GM18498 (cell line): ENCODE measurements at regions not wholly inside any gene's neighbourhood (a gene's known extent, or its start where the extent isn't known, plus 50 kb on each side); places are given as distances from the start of the nearest gene placed in this dataset.

Source experiments
- ATAC-seq: cut with Tn5 transposase; IDR thresholded peaks from one replicate; pipeline ENCODE4 v1.9.1; 2021; ENCODE audit warnings: mild to moderate bottlenecking, moderate library complexity; ENCODE audit not compliant: unreplicated experiment

DNA sequence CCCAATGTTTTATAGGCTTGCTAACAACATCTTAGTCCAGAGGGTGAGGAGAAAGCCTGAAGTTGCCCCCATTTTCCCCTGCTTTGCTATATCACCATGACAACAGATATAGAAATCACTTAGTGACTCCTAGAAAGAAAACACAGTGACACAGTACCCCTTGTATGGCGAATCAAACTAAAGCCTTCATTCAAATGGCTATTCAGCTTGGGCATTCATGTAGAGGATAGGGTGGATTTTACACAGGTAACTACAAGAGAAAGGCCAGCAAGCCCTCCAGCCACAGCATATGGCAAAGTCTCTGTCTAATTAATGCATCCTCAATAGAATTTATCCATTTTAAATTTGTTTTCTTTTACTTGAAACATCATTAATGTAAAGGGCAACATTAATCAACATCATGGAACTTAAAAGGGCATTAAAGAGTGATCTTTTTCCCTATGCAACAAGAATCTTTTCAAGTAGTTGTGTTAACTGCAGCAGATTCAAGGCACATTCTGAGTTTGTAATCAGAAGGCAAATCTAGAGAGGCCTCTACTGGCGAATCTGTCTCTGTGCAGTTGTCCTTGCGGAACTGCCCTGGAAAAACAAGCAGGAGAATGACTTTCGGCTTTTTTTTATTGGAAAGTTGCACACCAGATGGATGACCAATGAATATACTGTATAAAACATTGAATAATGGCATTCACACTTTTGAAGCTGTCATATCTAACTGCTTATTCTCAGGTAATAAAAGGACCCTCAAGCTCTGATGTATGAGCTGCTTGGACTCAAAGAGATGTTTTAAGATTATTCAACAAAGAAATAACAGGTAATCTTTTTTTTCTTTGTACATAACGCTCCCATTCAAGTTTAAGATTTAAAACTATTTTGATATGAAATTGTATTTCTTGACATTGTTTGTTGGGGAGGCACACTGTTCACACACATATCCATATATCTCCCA lies 621.7 kb upstream of the AGTR1 start:
- no peak for ATAC-seq

DNA sequence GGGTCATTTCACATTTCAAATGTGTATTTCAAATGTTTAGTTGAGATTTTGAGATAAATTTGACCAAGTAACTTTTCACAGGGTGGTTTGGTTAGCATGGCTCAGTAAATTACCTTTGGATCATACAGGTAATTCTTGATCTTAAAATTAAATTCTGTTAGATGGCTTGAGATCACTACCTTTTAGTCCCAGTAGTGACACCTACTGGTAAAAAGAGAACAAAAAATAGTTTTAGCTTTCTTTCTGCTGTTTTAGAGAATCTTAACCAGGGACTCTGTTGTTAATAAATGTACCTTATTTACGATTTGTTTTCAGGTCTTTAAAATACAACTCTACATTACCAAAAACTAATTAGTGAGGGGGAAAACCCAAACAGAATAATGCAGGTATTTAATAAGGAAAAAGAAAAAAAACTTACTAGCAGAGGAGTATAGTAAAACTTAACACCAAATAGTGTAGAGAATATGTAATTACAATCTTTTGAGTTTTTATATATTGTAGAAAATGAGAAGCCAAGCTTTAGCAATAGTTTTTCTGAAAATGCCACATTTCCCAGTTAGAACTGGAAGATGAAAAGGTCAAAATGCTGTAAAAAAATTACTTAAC lies 620.3 kb upstream of the AGTR1 start:
- no peak for ATAC-seq

DNA sequence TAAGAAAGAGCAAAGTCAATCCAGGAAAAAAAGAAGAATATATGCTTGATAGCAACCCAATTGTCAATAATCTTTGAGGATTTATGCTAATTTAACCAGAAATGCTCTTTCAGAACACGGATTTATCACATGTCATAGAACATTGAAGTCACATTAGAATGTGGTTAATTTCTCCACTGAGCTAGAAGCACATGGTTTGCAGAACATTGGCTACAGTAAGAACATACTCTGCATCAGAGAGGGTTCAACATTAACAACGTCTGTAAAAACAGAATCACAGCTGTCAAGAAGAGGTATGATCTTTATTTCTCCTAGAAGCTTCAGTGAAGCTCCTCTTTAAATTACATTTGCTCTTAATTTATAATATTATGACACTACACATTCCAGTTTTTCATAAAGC lies 619.7 kb upstream of the AGTR1 start:
- ATAC-seq: no peak

DNA sequence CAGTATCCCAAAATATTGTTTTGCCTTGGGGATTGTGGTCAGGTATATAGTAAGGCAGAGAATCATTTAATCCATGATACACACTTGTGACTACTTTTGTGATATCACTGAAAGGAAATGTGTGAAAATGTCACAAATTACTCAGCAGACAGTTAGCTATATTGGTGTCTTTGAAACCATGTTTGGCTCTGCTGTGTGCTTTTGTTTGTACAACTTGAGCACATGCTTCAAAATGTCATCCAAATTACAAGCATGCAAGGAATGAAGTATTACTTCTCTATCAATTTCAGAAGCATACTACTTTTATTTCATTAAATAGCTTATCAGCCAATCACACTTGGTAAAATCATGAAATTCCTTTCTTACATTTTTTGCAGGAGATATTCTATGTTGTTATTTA lies 619.0 kb upstream of the AGTR1 start:
- no peak for ATAC-seq

- ATAC-seq: no peak
Measured at GRCh38 chr3:148079370-148079769, 618.3 kb upstream of the AGTR1 start.

- ATAC-seq: no peak
Measured at GRCh38 chr3:148081926-148082325, 615.8 kb upstream of the AGTR1 start.

DNA sequence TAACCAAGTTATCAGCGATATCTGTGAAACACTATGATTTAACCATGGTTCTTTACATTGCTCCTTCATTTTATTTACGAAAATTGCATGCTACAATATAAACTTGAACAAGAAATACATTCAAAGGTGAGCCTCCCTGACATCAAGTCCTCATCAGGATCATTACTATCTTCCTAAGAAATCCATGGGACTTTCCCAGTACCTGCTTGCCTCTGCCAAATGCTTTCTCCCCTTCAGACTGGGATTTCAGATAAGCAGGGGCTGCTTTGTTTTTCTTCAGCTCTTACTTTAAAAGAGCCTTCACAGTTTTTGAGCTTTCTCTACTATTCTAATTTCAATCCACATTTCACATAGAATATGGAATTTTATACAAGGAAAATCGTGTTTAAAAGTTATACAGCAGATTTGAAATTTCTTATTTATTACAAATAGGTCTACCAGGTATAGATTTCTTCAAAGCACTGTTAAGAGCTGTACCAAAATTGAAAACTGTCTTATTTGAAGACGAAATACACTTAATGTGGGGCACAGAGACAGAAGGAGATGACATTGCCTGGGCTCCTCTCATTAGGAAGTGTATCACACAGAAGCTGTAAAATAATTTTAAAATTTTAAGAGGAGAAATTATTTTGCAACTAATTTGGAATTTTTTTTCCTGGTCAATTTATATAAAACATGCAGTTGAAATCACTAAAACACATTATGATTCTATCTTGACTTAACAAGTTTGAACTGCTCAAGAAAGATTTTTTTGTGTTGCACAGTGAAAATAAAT lies 615.0 kb upstream of the AGTR1 start:
- ATAC-seq: no peak

GRCh38 chr3:148083526-148084182 lies 614.0 kb upstream of the AGTR1 start:
- ATAC-seq: no peak

- ATAC-seq: peak; percentile 94
Measured at GRCh38 chr3:148084931-148085330, 612.8 kb upstream of the AGTR1 start.

- no peak for ATAC-seq
Measured at GRCh38 chr3:148087601-148088371, 609.9 kb upstream of the AGTR1 start.

- no peak for ATAC-seq
Measured at GRCh38 chr3:148089171-148089570, 608.5 kb upstream of the AGTR1 start.

- no peak for ATAC-seq
Measured at GRCh38 chr3:148090156-148090555, 607.5 kb upstream of the AGTR1 start.

DNA sequence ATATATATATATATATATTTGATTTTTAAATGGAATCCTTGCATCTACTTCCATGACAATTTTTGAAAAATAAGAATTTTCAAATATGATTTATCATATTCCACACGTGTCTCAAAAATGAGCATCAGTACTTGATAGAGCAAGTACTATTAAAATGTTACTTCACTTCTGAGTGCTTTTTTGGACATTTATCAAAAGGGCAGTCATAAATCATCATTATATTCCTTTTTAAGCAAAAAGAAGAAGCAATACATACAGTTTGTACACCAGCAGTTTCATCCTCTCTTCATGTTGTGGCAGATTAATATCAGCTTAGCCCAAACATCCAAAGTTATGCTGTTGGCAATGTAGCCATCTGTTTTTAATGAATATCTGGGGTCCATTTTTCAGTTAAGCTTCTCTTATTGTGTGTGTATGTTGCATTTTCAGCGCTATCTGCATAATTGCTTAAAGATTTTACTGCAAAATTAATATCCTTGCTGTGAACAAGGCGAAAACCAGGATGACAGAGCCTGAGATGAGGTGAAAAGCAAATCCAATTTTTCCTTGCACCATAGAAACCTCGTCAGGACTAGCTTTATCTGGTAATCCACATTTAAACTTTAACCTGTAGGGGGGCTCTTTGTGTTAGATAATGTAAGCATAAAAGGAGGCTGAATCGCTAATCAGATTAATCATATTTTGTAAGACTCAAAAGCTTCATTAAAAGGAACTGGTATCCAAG lies 604.9 kb upstream of the AGTR1 start:
- no peak for ATAC-seq

DNA sequence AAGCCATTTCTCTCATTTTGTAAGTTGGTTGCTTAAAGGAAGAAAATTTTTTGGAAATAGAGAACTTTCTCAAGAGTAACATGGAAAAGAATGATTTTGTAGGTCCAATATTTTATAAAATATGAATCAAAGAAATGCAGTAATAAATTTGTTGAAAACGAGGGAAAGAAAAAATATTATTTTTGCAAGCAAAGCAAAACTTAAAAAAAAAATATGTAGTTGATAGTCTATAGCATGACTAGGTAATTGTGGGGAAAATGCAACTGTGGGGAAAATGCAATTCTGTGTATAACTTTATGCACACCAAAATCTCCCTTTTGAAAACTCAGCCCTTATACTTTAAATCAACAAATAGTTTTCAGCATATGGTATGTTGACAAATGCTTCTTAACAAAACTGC lies 604.0 kb upstream of the AGTR1 start:
- ATAC-seq: no peak

GRCh38 chr3:148095962-148096361 lies 601.7 kb upstream of the AGTR1 start:
- no peak for ATAC-seq

DNA sequence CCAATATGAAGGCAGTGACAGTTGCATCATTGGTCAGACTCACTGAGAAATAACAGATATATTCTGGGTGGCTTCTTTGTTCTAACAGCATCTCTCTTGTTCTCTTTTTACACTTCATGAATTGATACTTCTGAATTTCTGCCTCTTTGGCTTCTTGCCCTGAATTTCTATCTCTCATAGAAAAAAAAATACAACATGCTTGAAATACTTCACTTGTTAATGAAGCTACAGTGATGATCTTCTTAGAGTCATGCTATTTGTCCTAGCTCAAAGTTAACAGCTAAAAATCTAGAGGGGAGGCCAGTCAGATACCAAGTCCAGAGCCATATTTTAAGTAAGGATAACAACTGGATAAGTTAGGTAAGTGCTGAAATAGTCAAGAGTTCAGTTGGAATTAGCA lies 597.2 kb upstream of the AGTR1 start:
- ATAC-seq: no peak

- ATAC-seq: no peak
Measured at GRCh38 chr3:148101061-148101460, 596.6 kb upstream of the AGTR1 start.

DNA sequence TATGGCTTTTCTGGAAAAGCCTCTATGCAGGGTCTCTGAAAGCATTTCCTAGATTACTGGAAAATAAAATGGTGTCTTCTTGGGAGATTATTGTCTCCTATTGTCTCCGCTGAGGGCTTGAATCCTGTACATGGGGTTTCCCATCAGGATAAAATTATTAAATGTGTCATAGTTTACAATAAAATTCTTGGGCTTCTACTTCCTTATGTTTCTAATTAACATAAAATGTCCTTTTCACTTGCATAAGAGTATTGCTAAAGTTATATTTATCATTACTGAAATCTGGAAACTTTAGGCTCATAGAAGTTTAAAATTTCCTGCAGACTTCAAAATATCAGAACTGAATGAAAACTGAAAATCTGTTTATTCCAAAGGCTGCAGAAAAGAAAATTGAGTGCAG lies 595.5 kb upstream of the AGTR1 start:
- no peak for ATAC-seq

DNA sequence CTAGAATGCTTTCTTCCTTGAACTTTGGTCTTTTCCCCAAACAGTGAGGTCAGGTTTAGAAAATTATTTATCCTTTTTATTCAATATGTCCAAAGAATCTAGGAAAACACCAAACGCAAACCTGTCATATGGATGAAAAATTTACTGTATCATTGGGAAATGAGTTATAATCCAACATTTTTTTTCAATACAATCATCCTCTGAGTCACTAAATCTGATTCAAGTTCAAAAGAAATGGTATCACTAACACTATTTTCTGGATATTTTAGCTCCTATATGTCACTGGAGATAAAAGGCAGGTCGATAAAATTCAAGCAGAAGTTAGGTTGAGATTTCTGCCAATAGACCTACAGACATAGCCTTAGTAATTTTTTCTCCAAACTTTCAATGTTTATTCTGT lies 591.6 kb upstream of the AGTR1 start:
- ATAC-seq: no peak

- no peak for ATAC-seq
Measured at GRCh38 chr3:148126956-148127355, 570.7 kb upstream of the AGTR1 start.
